ENCODE measurements at regions not wholly inside any gene's neighbourhood (a gene's known extent, or its start where the extent isn't known, plus 50 kb on each side); places are given as distances from the start of the nearest gene placed in this dataset.

GRCh38 chr2:129816813-129817574 lies 162.5 kb upstream of the RAB6C start:
- TF ChIP-seq CTCF (IDR thresholded peaks at IDR 0.05) (no peak), POLR2A (IDR thresholded peaks at IDR 0.05) (no peak)

All from Peyer's patch (tissue), 4 donors.